ENCODE measurements at regions not wholly inside any gene's neighbourhood (a gene's known extent, or its start where the extent isn't known, plus 50 kb on each side); places are given as distances from the start of the nearest gene placed in this dataset.

DNA sequence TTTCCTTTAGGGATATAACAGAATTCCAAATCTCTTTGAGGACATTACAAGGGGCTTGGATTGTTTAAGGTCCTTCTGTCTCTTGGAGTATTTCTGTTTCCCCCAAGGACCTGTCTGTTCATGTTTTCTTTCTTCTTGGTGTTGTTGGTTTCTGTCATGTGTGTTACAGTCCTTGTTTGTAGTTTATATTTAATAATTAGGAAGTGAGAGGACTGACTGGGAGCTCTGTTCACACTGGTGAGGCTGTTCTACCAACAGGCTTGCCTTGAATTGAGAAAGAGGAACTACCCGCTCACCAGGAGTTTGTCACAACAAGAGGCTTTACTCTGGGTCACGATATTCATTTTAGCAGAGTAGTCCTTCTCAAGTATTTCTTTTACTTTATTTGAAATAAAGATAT lies 119.2 kb upstream of the SV2C start:
- no peak overlapping the region for H3K27ac Mint-ChIP-seq
- Histone ChIP-seq H3K36me3 (no peaks in the 10 kb centered on the region), H4K20me1 (ENCODE audit: low read depth) (no peaks in the 10 kb centered on the region), H3F3A (ENCODE audit: low read depth) (no peaks in the 10 kb centered on the region), H3K9me3 (ENCODE audit: low read depth) (no peaks in the 10 kb centered on the region), H2AFZ (replicated peaks) (no peak overlapping the region), H3K79me2 (ENCODE audit: low read depth) (no peaks in the 10 kb centered on the region), H3K4me3 (no peak overlapping the region), H3K4me2 (no peak overlapping the region), H3K4me1 (no peaks in the 10 kb centered on the region), H3K9ac (no peak overlapping the region), H3K27ac (no peak overlapping the region), H3K27me3 (no peaks in the 10 kb centered on the region)
- H3K4me1 Mint-ChIP-seq: peaks cover 9% of the 10 kb centered on the region
- peaks cover 4% of the 10 kb centered on the region for H3K27me3 Mint-ChIP-seq (ENCODE audit: insufficient read depth, low read depth)
- TF ChIP-seq EZH2phosphoT487 (IDR thresholded peaks at IDR 0.05) (no peak), EZH2 (IDR thresholded peaks at IDR 0.05) (no peak)
- TF ChIP-seq, protein P1, sequence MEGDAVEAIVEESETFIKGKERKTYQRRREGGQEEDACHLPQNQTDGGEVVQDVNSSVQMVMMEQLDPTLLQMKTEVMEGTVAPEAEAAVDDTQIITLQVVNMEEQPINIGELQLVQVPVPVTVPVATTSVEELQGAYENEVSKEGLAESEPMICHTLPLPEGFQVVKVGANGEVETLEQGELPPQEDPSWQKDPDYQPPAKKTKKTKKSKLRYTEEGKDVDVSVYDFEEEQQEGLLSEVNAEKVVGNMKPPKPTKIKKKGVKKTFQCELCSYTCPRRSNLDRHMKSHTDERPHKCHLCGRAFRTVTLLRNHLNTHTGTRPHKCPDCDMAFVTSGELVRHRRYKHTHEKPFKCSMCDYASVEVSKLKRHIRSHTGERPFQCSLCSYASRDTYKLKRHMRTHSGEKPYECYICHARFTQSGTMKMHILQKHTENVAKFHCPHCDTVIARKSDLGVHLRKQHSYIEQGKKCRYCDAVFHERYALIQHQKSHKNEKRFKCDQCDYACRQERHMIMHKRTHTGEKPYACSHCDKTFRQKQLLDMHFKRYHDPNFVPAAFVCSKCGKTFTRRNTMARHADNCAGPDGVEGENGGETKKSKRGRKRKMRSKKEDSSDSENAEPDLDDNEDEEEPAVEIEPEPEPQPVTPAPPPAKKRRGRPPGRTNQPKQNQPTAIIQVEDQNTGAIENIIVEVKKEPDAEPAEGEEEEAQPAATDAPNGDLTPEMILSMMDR (IDR thresholded peaks at IDR 0.05): no peak
- no peak for DNase-seq (ENCODE audit: low spot score)
- peaks cover 21% of the 10 kb centered on the region for H3K9me3 Mint-ChIP-seq
- H3K36me3 Mint-ChIP-seq: peaks cover 4% of the 10 kb centered on the region
- H3K4me3 Mint-ChIP-seq: no peak overlapping the region

DNA sequence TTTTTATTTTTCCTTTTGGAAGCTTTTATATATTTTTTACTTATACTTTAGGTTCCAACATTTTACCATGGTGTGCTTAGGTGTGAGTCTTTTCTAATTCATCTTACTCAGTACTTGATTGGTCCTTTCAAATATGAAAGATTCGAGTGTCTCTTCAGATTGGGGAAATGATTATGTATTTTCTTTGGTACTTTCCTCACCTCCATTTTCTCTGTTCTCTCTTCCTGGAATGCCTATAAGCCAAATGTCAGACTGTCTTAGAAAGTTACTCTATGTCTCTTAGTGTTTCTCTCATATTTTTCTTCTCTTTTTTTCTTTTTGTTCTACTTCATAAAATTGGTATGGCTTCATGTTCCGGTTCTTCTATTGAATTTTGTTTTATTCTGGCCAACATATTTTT lies 119.6 kb upstream of the SV2C start:
- Histone ChIP-seq H3K27me3 (no peaks in the 10 kb centered on the region), H3K79me2 (ENCODE audit: low read depth) (no peaks in the 10 kb centered on the region), H4K20me1 (ENCODE audit: low read depth) (no peaks in the 10 kb centered on the region), H3K4me1 (no peaks in the 10 kb centered on the region), H3K36me3 (no peaks in the 10 kb centered on the region), H2AFZ (replicated peaks) (no peak overlapping the region), H3F3A (ENCODE audit: low read depth) (no peaks in the 10 kb centered on the region), H3K9ac (no peak overlapping the region), H3K27ac (no peak overlapping the region), H3K4me3 (no peak overlapping the region), H3K4me2 (no peak overlapping the region), H3K9me3 (ENCODE audit: low read depth) (no peaks in the 10 kb centered on the region)
- Mint-ChIP-seq H3K27ac (no peak overlapping the region), H3K27me3 (ENCODE audit: insufficient read depth, low read depth) (peaks cover 4% of the 10 kb centered on the region), H3K36me3 (peaks cover 4% of the 10 kb centered on the region), H3K4me1 (peaks cover 14% of the 10 kb centered on the region), H3K9me3 (peaks cover 19% of the 10 kb centered on the region), H3K4me3 (no peak overlapping the region)
- DNase-seq (ENCODE audit: low spot score): no peak
- TF ChIP-seq, protein P1 (IDR thresholded peaks at IDR 0.05): no peak

DNA sequence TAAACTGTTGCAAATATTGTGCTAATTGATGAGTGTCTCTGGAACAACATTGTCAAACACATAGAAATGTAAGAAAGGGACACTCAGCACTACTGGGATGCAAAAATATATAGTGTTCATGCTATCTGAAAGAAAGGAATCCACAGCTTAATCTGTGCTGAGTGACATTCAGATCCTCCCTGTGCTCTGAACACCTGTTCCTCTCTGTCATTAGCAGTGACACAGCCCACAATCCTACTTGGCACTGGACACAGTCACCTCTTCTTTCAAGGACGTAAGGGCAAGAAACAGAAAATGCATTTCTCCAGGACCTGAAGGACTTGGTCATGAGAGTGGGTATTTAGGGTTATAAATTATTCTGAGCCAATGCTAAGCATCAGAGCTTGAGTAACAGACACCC lies 121.4 kb upstream of the SV2C start:
- TF ChIP-seq EZH2 (IDR thresholded peaks at IDR 0.05) (no peak), EZH2phosphoT487 (IDR thresholded peaks at IDR 0.05) (no peak)
- TF ChIP-seq, protein P1 (IDR thresholded peaks at IDR 0.05): no peak
- H3K27ac ChIP-seq: no peak overlapping the region
- H3K9me3 Mint-ChIP-seq: peaks cover 14% of the 10 kb centered on the region
- H3K4me1 Mint-ChIP-seq: peaks cover 18% of the 10 kb centered on the region
- H3K27me3 Mint-ChIP-seq (ENCODE audit: insufficient read depth, low read depth): no peaks in the 10 kb centered on the region
- H3K36me3 Mint-ChIP-seq: peaks cover 2% of the 10 kb centered on the region
- no peak overlapping the region for H3K9ac ChIP-seq
- no peak overlapping the region for H3K4me2 ChIP-seq
- H3K9me3 ChIP-seq (ENCODE audit: low read depth): no peaks in the 10 kb centered on the region
- no peaks in the 10 kb centered on the region for H3K27me3 ChIP-seq
- H3K36me3 ChIP-seq: no peaks in the 10 kb centered on the region
- no peak overlapping the region for H3K4me3 Mint-ChIP-seq
- H3F3A ChIP-seq (ENCODE audit: low read depth): no peaks in the 10 kb centered on the region
- no peaks in the 10 kb centered on the region for H3K4me1 ChIP-seq
- no peak overlapping the region for H3K4me3 ChIP-seq
- H2AFZ ChIP-seq (replicated peaks): no peak overlapping the region
- no peaks in the 10 kb centered on the region for H4K20me1 ChIP-seq (ENCODE audit: low read depth)
- DNase-seq (ENCODE audit: low spot score): no peak
- H3K79me2 ChIP-seq (ENCODE audit: low read depth): no peaks in the 10 kb centered on the region
- no peak overlapping the region for H3K27ac Mint-ChIP-seq

DNA sequence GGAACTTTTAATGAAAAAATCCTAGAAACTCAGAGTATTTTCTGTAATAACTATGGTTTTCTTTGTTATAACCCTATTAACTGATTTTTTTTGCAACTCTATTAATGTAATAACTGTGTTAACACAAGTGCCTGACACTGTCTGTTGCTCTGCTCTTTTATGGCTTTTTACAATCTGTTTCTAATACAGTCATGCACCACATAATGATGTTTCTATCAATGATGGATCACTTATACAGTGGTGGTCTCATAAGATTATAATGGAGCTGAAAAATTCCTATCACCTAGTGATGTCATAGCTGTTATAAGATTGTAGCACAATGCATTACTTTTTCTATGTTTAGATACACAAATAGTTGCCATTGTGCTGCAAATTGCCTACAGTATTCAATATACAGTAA lies 123.1 kb upstream of the SV2C start:
- Histone ChIP-seq H3K4me1 (no peaks in the 10 kb centered on the region), H3F3A (ENCODE audit: low read depth) (no peaks in the 10 kb centered on the region), H3K27me3 (no peaks in the 10 kb centered on the region), H2AFZ (replicated peaks) (no peak overlapping the region), H3K27ac (no peak overlapping the region), H4K20me1 (ENCODE audit: low read depth) (no peaks in the 10 kb centered on the region), H3K4me3 (no peak overlapping the region), H3K9ac (no peak overlapping the region), H3K9me3 (ENCODE audit: low read depth) (no peaks in the 10 kb centered on the region), H3K36me3 (no peaks in the 10 kb centered on the region), H3K4me2 (no peak overlapping the region), H3K79me2 (ENCODE audit: low read depth) (no peaks in the 10 kb centered on the region)
- no peak overlapping the region for H3K27ac Mint-ChIP-seq
- H3K9me3 Mint-ChIP-seq: peaks cover 11% of the 10 kb centered on the region
- no peak for DNase-seq (ENCODE audit: low spot score)
- no peaks in the 10 kb centered on the region for H3K27me3 Mint-ChIP-seq (ENCODE audit: insufficient read depth, low read depth)
- no peak overlapping the region for H3K4me3 Mint-ChIP-seq
- H3K4me1 Mint-ChIP-seq: peaks cover 18% of the 10 kb centered on the region
- peaks cover 2% of the 10 kb centered on the region for H3K36me3 Mint-ChIP-seq
- TF ChIP-seq EZH2phosphoT487 (IDR thresholded peaks at IDR 0.05) (no peak), EZH2 (IDR thresholded peaks at IDR 0.05) (no peak)
- TF ChIP-seq, protein P1 (IDR thresholded peaks at IDR 0.05): no peak

Measured in neural progenitor cell (in vitro differentiated cells).